BLaER1 treated with 17β-estradiol and CSF1 and Interleukin-3, amounts not matched to agents 10 nM and 100 nM (cell line): ENCODE measurements at regions not wholly inside any gene's neighbourhood (a gene's known extent, or its start where the extent isn't known, plus 50 kb on each side); places are given as distances from the start of the nearest gene placed in this dataset.

Source experiments
- H3K27ac ChIP-seq, 11 experiments: shearing (Covaris generic); formaldehyde crosslinking; 2 replicates each; pipeline ENCODE4 v1.8.1; 2022
- H3K27me3 ChIP-seq, 11 experiments: shearing (Covaris generic); formaldehyde crosslinking; 2 replicates each; pipeline ENCODE4 v1.8.1; 2022
- H3K36me3 ChIP-seq, 11 experiments: shearing (Covaris generic); formaldehyde crosslinking; 2 replicates each; pipeline ENCODE4 v1.8.1; 2022
- H3K4me1 ChIP-seq, 10 experiments: shearing (Covaris generic); formaldehyde crosslinking; 2 replicates each; pipeline ENCODE4 v1.8.1; 2022
- H3K4me2 ChIP-seq, 11 experiments: shearing (Covaris generic); formaldehyde crosslinking; 2 replicates each; pipeline ENCODE4 v1.8.1; 2022
- H3K4me3 ChIP-seq, 10 experiments: shearing (Covaris generic); formaldehyde crosslinking; 2 replicates each; pipeline ENCODE4 v1.8.1; 2022
- H3K9ac ChIP-seq, 11 experiments: shearing (Covaris generic); formaldehyde crosslinking; 2 replicates each; pipeline ENCODE4 v1.8.1; 2022
- H3K9me3 ChIP-seq, 11 experiments: shearing (Covaris generic); formaldehyde crosslinking; replicated peaks in 1 of 11; 2 replicates each; pipeline ENCODE4 v1.8.1; 2022
- H4K20me1 ChIP-seq, 11 experiments: shearing (Covaris generic); formaldehyde crosslinking; 2 replicates each; pipeline ENCODE4 v1.8.1; 2022
- Cebpa-rat ChIP-seq, 11 experiments: shearing (Covaris generic); IDR thresholded peaks; 2 replicates each; pipeline ENCODE4 v1.8.1; 2022

GRCh38 chr9:75639971-75640610, 250.4 kb upstream of the PCSK5 start:
- H3K4me2 ChIP-seq: no peak overlapping the region
- no peaks in the 10 kb centered on the region for H4K20me1 ChIP-seq
- no peaks in the 10 kb centered on the region for H3K36me3 ChIP-seq
- H3K4me3 ChIP-seq: no peak overlapping the region
- H3K9me3 ChIP-seq: no peaks in the 10 kb centered on the region
- H3K27ac ChIP-seq: no peak overlapping the region
- no peak for TF ChIP-seq Cebpa-rat (IDR thresholded peaks at IDR 0.05)
- H3K4me1 ChIP-seq: 0 out of 20 replicates have a peak, but pooled peaks cover 0 to 3% (median 0%) of the 10 kb centered on the region in 10 experiments
- H3K9ac ChIP-seq: no peak overlapping the region
- no peaks in the 10 kb centered on the region for H3K27me3 ChIP-seq

- no peaks in the 10 kb centered on the region for H3K27me3 ChIP-seq
- no peak overlapping the region for H3K4me3 ChIP-seq
- no peaks in the 10 kb centered on the region for H3K36me3 ChIP-seq
- no peaks in the 10 kb centered on the region for H3K9me3 ChIP-seq
- H4K20me1 ChIP-seq: no peaks in the 10 kb centered on the region
- TF ChIP-seq Cebpa-rat (IDR thresholded peaks at IDR 0.05): no peak
- H3K4me2 ChIP-seq: no peak overlapping the region
- H3K9ac ChIP-seq: no peak overlapping the region
- H3K27ac ChIP-seq: no peak overlapping the region; a peak in 1 of 22 replicates
- peaks cover 0 to 7% (median 0%) of the 10 kb centered on the region in 10 experiments; a peak in 1 of 20 replicates for H3K4me1 ChIP-seq
These were observed 248.0 kb upstream of the PCSK5 start for GRCh38 chr9:75642522-75642921.

- Histone ChIP-seq H3K36me3 (no peaks in the 10 kb centered on the region), H3K27me3 (no peaks in the 10 kb centered on the region), H3K4me1 (peaks cover 0 to 9% (median 0%) of the 10 kb centered on the region in 10 experiments; a peak in 1 of 20 replicates), H3K9ac (no peak overlapping the region), H3K4me2 (no peak overlapping the region), H3K27ac (no peak overlapping the region), H4K20me1 (no peaks in the 10 kb centered on the region), H3K9me3 (peaks cover 7 to 15% (median 12%) of the 10 kb centered on the region in 11 experiments; a peak in 15 of 22 replicates), H3K4me3 (no peak overlapping the region)
- no peak for TF ChIP-seq Cebpa-rat (IDR thresholded peaks at IDR 0.05)
These were observed 245.8 kb upstream of the PCSK5 start for GRCh38 chr9:75644649-75645048.

GRCh38 chr9:75648034-75648433, 242.4 kb upstream of the PCSK5 start:
- Histone ChIP-seq H3K27me3 (no peaks in the 10 kb centered on the region), H3K4me1 (peaks cover 0 to 9% (median 0%) of the 10 kb centered on the region in 10 experiments; a peak in 1 of 20 replicates), H3K4me2 (no peak overlapping the region), H4K20me1 (no peaks in the 10 kb centered on the region), H3K36me3 (no peaks in the 10 kb centered on the region), H3K9me3 (peaks cover 7 to 15% (median 13%) of the 10 kb centered on the region in 11 experiments; a peak in 15 of 22 replicates), H3K27ac (no peak overlapping the region), H3K9ac (no peak overlapping the region), H3K4me3 (no peak overlapping the region)
- no peak for TF ChIP-seq Cebpa-rat (IDR thresholded peaks at IDR 0.05)

- no peak for TF ChIP-seq Cebpa-rat (IDR thresholded peaks at IDR 0.05)
- Histone ChIP-seq H3K9ac (no peak overlapping the region), H3K9me3 (peaks cover 7 to 15% (median 13%) of the 10 kb centered on the region in 11 experiments; a peak in 15 of 22 replicates), H3K27ac (no peak overlapping the region), H3K4me2 (no peak overlapping the region), H4K20me1 (no peaks in the 10 kb centered on the region), H3K36me3 (no peaks in the 10 kb centered on the region), H3K4me1 (peaks cover 0 to 9% (median 0%) of the 10 kb centered on the region in 10 experiments; a peak in 1 of 20 replicates), H3K27me3 (no peaks in the 10 kb centered on the region), H3K4me3 (no peak overlapping the region)
These were observed 241.4 kb upstream of the PCSK5 start for GRCh38 chr9:75649060-75649459.

- Histone ChIP-seq H4K20me1 (no peaks in the 10 kb centered on the region), H3K4me1 (peaks cover 0 to 9% (median 0%) of the 10 kb centered on the region in 10 experiments; a peak in 1 of 20 replicates), H3K27me3 (no peaks in the 10 kb centered on the region), H3K36me3 (no peaks in the 10 kb centered on the region), H3K4me2 (no peak overlapping the region), H3K9me3 (peaks cover 7 to 15% (median 13%) of the 10 kb centered on the region in 11 experiments; a peak in 15 of 22 replicates), H3K4me3 (no peak overlapping the region), H3K27ac (no peak overlapping the region), H3K9ac (no peak overlapping the region)
- TF ChIP-seq Cebpa-rat (IDR thresholded peaks at IDR 0.05): no peak
These were observed 238.8 kb upstream of the PCSK5 start for GRCh38 chr9:75651709-75652108.

GRCh38 chr9:75653335-75653734, 237.1 kb upstream of the PCSK5 start:
- no peak overlapping the region for H3K4me2 ChIP-seq
- no peaks in the 10 kb centered on the region for H4K20me1 ChIP-seq
- no peak overlapping the region for H3K4me3 ChIP-seq
- H3K4me1 ChIP-seq: no peaks in the 10 kb centered on the region
- no peak overlapping the region for H3K27ac ChIP-seq
- H3K27me3 ChIP-seq: no peaks in the 10 kb centered on the region
- H3K36me3 ChIP-seq: no peaks in the 10 kb centered on the region
- H3K9ac ChIP-seq: no peak overlapping the region
- peaks cover 7 to 14% (median 12%) of the 10 kb centered on the region in 11 experiments; a peak in 15 of 22 replicates for H3K9me3 ChIP-seq
- no peak for TF ChIP-seq Cebpa-rat (IDR thresholded peaks at IDR 0.05)

GRCh38 chr9:75653750-75654149, 236.7 kb upstream of the PCSK5 start:
- Histone ChIP-seq H3K4me3 (no peak overlapping the region), H3K36me3 (no peaks in the 10 kb centered on the region), H3K27me3 (no peaks in the 10 kb centered on the region), H3K4me1 (no peaks in the 10 kb centered on the region), H3K27ac (no peak overlapping the region), H3K9ac (no peak overlapping the region), H3K9me3 (peaks cover 7 to 11% (median 10%) of the 10 kb centered on the region in 11 experiments; a peak in 15 of 22 replicates), H4K20me1 (no peaks in the 10 kb centered on the region), H3K4me2 (no peak overlapping the region)
- no peak for TF ChIP-seq Cebpa-rat (IDR thresholded peaks at IDR 0.05)

GRCh38 chr9:75657015-75657414, 233.5 kb upstream of the PCSK5 start:
- Histone ChIP-seq H3K4me3 (no peak overlapping the region), H3K36me3 (no peaks in the 10 kb centered on the region), H3K9me3 (no peaks in the 10 kb centered on the region; a peak in 1 of 22 replicates), H4K20me1 (no peaks in the 10 kb centered on the region), H3K9ac (no peak overlapping the region), H3K27me3 (no peaks in the 10 kb centered on the region), H3K4me1 (no peaks in the 10 kb centered on the region), H3K27ac (no peak overlapping the region), H3K4me2 (no peak overlapping the region)
- no peak for TF ChIP-seq Cebpa-rat (IDR thresholded peaks at IDR 0.05)
